Coronary artery (tissue), 2 donors: ENCODE measurements at regions not wholly inside any gene's neighbourhood (a gene's known extent, or its start where the extent isn't known, plus 50 kb on each side); places are given as distances from the start of the nearest gene placed in this dataset.

Source experiments
- DNase-seq: peaks from one replicate; pipeline ENCODE4 v3.0.0-alpha.2; 2017; ENCODE audit warnings: low spot score
- H3K27ac ChIP-seq, 2 donors: fragments of 200-600 bp; sonication (generic); one replicate each; pipeline ENCODE4 v1.5.1; 2016 to 2019
- H3K4me3 ChIP-seq: fragments of 200-600 bp; sonication (generic); 2 replicates; pipeline ENCODE4 v1.5.1; 2016; ENCODE audit warnings: mild to moderate bottlenecking, moderate library complexity
- CTCF ChIP-seq: fragments of 200-600 bp; sonication (generic); IDR thresholded peaks from one replicate; pipeline ENCODE4 v1.5.1; 2019; ENCODE audit warnings: antibody characterized with exemption

GRCh38 chr1:165052936-165053335, 303.6 kb downstream of the LMX1A start:
- TF ChIP-seq CTCF: no peak
- Histone ChIP-seq H3K27ac (no peak overlapping the region), H3K4me3 (no peak overlapping the region)
- no peak for DNase-seq

- no peak for DNase-seq
- no peak overlapping the region for H3K27ac ChIP-seq
- TF ChIP-seq CTCF: no peak
- no peak overlapping the region for H3K4me3 ChIP-seq
These were observed 304.1 kb downstream of the LMX1A start for GRCh38 chr1:165052431-165052830.

GRCh38 chr1:165050246-165050645, 306.3 kb downstream of the LMX1A start:
- H3K4me3 ChIP-seq: no peak overlapping the region
- TF ChIP-seq CTCF: no peak
- H3K27ac ChIP-seq: no peak overlapping the region
- no peak for DNase-seq

- no peak for TF ChIP-seq CTCF
- Histone ChIP-seq H3K27ac (no peak overlapping the region), H3K4me3 (no peak overlapping the region)
- no peak for DNase-seq
These were observed 308.5 kb downstream of the LMX1A start for GRCh38 chr1:165047994-165048393.

- TF ChIP-seq CTCF: no peak
- H3K27ac ChIP-seq: no peak overlapping the region
- no peak overlapping the region for H3K4me3 ChIP-seq
- DNase-seq: no peak
These were observed 310.6 kb downstream of the LMX1A start for GRCh38 chr1:165045902-165046301.

GRCh38 chr1:165040641-165041040, 315.9 kb downstream of the LMX1A start:
- no peak for TF ChIP-seq CTCF
- no peak for DNase-seq
- H3K4me3 ChIP-seq: no peak overlapping the region
- no peak overlapping the region for H3K27ac ChIP-seq

GRCh38 chr1:165039996-165040395, 316.5 kb downstream of the LMX1A start:
- no peak for TF ChIP-seq CTCF

More at GRCh38 chr1:165039996-165040395, 316.5 kb downstream of the LMX1A start:
- Histone ChIP-seq H3K27ac (no peak overlapping the region), H3K4me3 (no peak overlapping the region)
- DNase-seq: no peak
